HepG2 (cell line): ENCODE measurements at regions not wholly inside any gene's neighbourhood (a gene's known extent, or its start where the extent isn't known, plus 50 kb on each side); places are given as distances from the start of the nearest gene placed in this dataset.

Experiments used
- ATAC-seq: fragments of 200-7000 bp; cut with Tn5 transposase; 3 replicates; pipeline ENCODE4 v1.9.1; 2020; ENCODE audit warnings: mild to moderate bottlenecking, moderate library complexity
- BruUV-seq: library from RNA; stranded (reverse); fragments of 400-500 nt; replicated peaks from 2 replicates; lab custom pipeline; 2021; lab: Mats Ljungman, UMichigan
- CTCF ChIA-PET: fragments of 300-600 bp; formaldehyde crosslinking; extraction: SDS; loops from one replicate; lab custom pipeline; 2021; ENCODE audit warnings: low total read pairs, inconsistent platforms, low intra/inter-chr PET ratio; lab: Yijun Ruan, JAX
- POLR2A ChIA-PET: fragments of 350-600 bp; sonication (Branson Sonifier 250); formaldehyde crosslinking; loops from one replicate; lab custom pipeline; 2020; ENCODE audit warnings: antibody characterized with exemption, inconsistent platforms; lab: Yijun Ruan, JAX
- DNase-seq: peaks from one replicate; pipeline ENCODE4 v3.0.0-alpha.2; 2015; ENCODE audit warnings: low spot score
- FAIRE-seq: peaks from 3 replicates; lab custom pipeline; 2011; peaks lifted over from hg19 to GRCh38; lab: Jason Lieb, UNC
- H2AFZ ChIP-seq: one replicate; pipeline ENCODE4 v1.6.1; 2011; ENCODE audit warnings: low read length, inconsistent platforms
- H3K27ac ChIP-seq: fragments of 300-600 bp; 3 replicates; pipeline ENCODE4 v1.8.0; 2011; ENCODE audit warnings: mixed run types, mild to moderate bottlenecking, mixed read lengths, low read length, inconsistent platforms; ENCODE audit not compliant: insufficient read depth; ENCODE audit errors: extremely low read length
- H3K27me3 ChIP-seq, 2 experiments: fragments of 200-600 bp in 1 of 2; 2 replicates in 1 of 2; 3 replicates in 1 of 2; pipeline versions ENCODE4 v1.6.0 to v1.8.0; 2011; ENCODE audit warnings: low read length in 2 of 2, mild to moderate bottlenecking in 2 of 2, moderate library complexity in 2 of 2, inconsistent platforms in 1 of 2; ENCODE audit not compliant: insufficient read depth in 2 of 2, control insufficient read depth in 1 of 2
- H3K36me3 ChIP-seq, 2 experiments: fragments of 200-600 bp in 1 of 2; replicated peaks in 1 of 2; 2 replicates in 1 of 2; 3 replicates in 1 of 2; pipeline versions ENCODE4 v1.5.1 to v1.8.0; 2011; ENCODE audit warnings: low read length in 2 of 2, inconsistent platforms in 1 of 2; ENCODE audit not compliant: insufficient read depth in 2 of 2, control insufficient read depth in 1 of 2
- H3K4me1 ChIP-seq: 2 replicates; pipeline ENCODE4 v1.5.1; 2012; ENCODE audit warnings: low read length, inconsistent platforms; ENCODE audit not compliant: insufficient read depth
- H3K4me2 ChIP-seq: 2 replicates; pipeline ENCODE4 v1.6.0; 2011; ENCODE audit warnings: low read depth, low read length, inconsistent platforms
- H3K4me3 ChIP-seq, 3 experiments: fragments of 200-600 bp in 1 of 3; sonication (generic), shearing (Covaris generic) in 1 of 3; replicated peaks in 1 of 3; 2 replicates each; pipeline ENCODE4 v1.5.1; 2011 to 2016; ENCODE audit warnings: low read length in 3 of 3, inconsistent platforms in 2 of 3, low read depth in 2 of 3, mild to moderate bottlenecking in 2 of 3, control low read depth in 1 of 3, mixed read lengths in 1 of 3; ENCODE audit not compliant: insufficient read depth in 1 of 3
- H3K79me2 ChIP-seq: one replicate; pipeline ENCODE4 v1.6.1; 2011; ENCODE audit warnings: low read length, inconsistent platforms; ENCODE audit not compliant: insufficient read depth
- H3K9ac ChIP-seq: 2 replicates; pipeline ENCODE4 v1.6.0; 2011; ENCODE audit warnings: mild to moderate bottlenecking, low read depth, low read length, inconsistent platforms; ENCODE audit not compliant: insufficient read depth
- H3K9me3 ChIP-seq: 2 replicates; pipeline ENCODE4 v1.5.1; 2012; ENCODE audit warnings: mild to moderate bottlenecking, low read length
- H4K20me1 ChIP-seq: 2 replicates; pipeline ENCODE4 v1.6.0; 2011; ENCODE audit warnings: inconsistent platforms, mild to moderate bottlenecking, low read length, moderate library complexity; ENCODE audit not compliant: insufficient read depth
- CC2D1A ChIP-seq: sonication (generic); formaldehyde crosslinking; IDR thresholded peaks from 2 replicates; pipeline ENCODE4 v1.8.1; 2023; ENCODE audit warnings: mild to moderate bottlenecking, missing genetic modification reagents
- ELF1 ChIP-seq: sonication (generic); formaldehyde crosslinking; IDR thresholded peaks from 2 replicates; pipeline ENCODE4 v1.4.0; 2020; ENCODE audit warnings: missing genetic modification reagents
- FOSL1 ChIP-seq: sonication (generic); formaldehyde crosslinking; IDR thresholded peaks from 2 replicates; pipeline ENCODE4 v1.9.0; 2021; ENCODE audit warnings: missing genetic modification reagents, borderline replicate concordance
- HES4 ChIP-seq: sonication (generic); formaldehyde crosslinking; IDR thresholded peaks from 2 replicates; pipeline ENCODE4 v1.9.0; 2021; ENCODE audit warnings: mild to moderate bottlenecking, missing genetic modification reagents, borderline replicate concordance
- MTERF4 ChIP-seq: sonication (generic); formaldehyde crosslinking; IDR thresholded peaks from 2 replicates; pipeline ENCODE4 v1.8.0; 2023; ENCODE audit warnings: mild to moderate bottlenecking, missing genetic modification reagents
- NCOA2 ChIP-seq: sonication (generic); formaldehyde crosslinking; IDR thresholded peaks from 2 replicates; pipeline ENCODE4 v1.8.0; 2022; ENCODE audit warnings: inconsistent platforms
- ZFP36 ChIP-seq: fragments of 150-350 bp; IDR thresholded peaks from 2 replicates; pipeline ENCODE4 v1.6.1; 2018; ENCODE audit warnings: borderline replicate concordance, low read length, low read depth; ENCODE audit not compliant: partially characterized antibody
- ZNF224 ChIP-seq: sonication (generic); formaldehyde crosslinking; IDR thresholded peaks from 2 replicates; pipeline ENCODE4 v1.5.0; 2020; ENCODE audit warnings: mild to moderate bottlenecking, missing genetic modification reagents
- ZNF446 ChIP-seq: sonication (generic); formaldehyde crosslinking; IDR thresholded peaks from 2 replicates; pipeline ENCODE4 v1.5.0; 2020; ENCODE audit warnings: mild to moderate bottlenecking, missing genetic modification reagents
- ZNF740 ChIP-seq: sonication (generic); formaldehyde crosslinking; IDR thresholded peaks from 2 replicates; pipeline ENCODE4 v1.4.0; 2020; ENCODE audit warnings: missing genetic modification reagents
- WGBS: methylation state at CpG from one replicate; pipeline ENCODE4 v1.1.6; 2017; ENCODE audit warnings: low lambda C conversion rate; 5-methylcytosine and 5-hydroxymethylcytosine counted together
- in situ Hi-C: cut with HindIII; loops from 2 replicates; pipeline ENCODE4 v1.10.0; 2017; ENCODE audit warnings: low pct_unique_long_range_greater_than_20kb; ENCODE audit not compliant: extremely low pct_ligation_motif_present
- intact Hi-C: fragments of 100-400 bp; cut with micrococcal nuclease; formaldehyde crosslinking; loops from one replicate; pipeline ENCODE4 v1.10.0; 2022; ENCODE audit not compliant: unreplicated experiment
- TF ChIP-seq, protein P1 (sequence below): sonication (generic); formaldehyde crosslinking; IDR thresholded peaks from 2 replicates; pipeline ENCODE4 v1.5.0; 2020; ENCODE audit warnings: mild to moderate bottlenecking, missing genetic modification reagents
- TF ChIP-seq, protein P2 (sequence below): sonication (generic); formaldehyde crosslinking; IDR thresholded peaks from 2 replicates; pipeline ENCODE4 v1.4.0; 2020; ENCODE audit warnings: mild to moderate bottlenecking, missing genetic modification reagents

DNA sequence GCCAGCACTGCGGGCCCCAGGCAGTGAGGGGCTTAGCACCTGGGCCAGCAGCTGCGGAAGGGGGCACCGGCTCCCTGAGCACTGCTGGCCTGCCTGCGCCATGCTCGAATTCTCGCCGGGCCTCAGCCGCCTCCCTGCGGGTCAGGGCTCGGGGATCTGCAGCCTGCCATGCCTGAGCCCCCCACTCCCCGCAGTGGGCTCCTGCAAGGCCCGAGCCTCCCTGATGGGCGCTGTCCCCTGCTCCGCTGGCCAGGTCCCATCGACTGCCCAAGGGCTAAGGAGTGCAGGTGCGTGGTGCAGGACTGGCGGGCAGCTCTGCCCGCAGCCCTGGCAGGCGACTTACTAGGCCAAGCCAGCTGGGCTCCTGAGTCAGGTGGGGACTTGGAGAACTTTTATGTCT, 133.3 kb upstream of the LMNTD1 start:
- Histone ChIP-seq H4K20me1 (no peaks in the 10 kb centered on the region), H3K27ac (no peak overlapping the region), H3K9ac (no peak overlapping the region), H3K79me2 (no peaks in the 10 kb centered on the region), H3K27me3 (no peaks in the 10 kb centered on the region), H3K36me3 (no peaks in the 10 kb centered on the region), H2AFZ (no peak overlapping the region), H3K4me1 (no peaks in the 10 kb centered on the region), H3K4me3 (no peak overlapping the region), H3K9me3 (no peaks in the 10 kb centered on the region), H3K4me2 (no peak overlapping the region)
- intact Hi-C loops: no loop called here
- DNase-seq (no peak), ATAC-seq (no peak), FAIRE-seq (no peak)
- ChIA-PET POLR2A (no interaction called here), CTCF (no interaction called here)
- BruUV-seq: no TSS peak
- WGBS: 59% methylated on average over 13 of the region's 19 CpGs
- in situ Hi-C loops: no loop called here
- TF ChIP-seq ELF1 (no peak), FOSL1 (no peak), MTERF4 (no peak), ZFP36 (no peak), ZNF224 (no peak), NCOA2 (CRISPR knock-in tag) (no peak), HES4 (CRISPR knock-in tag) (no peak), CC2D1A (no peak), ZNF446 (CRISPR knock-in tag) (no peak), ZNF740 (CRISPR knock-in tag) (no peak)
- TF ChIP-seq, protein P1, sequence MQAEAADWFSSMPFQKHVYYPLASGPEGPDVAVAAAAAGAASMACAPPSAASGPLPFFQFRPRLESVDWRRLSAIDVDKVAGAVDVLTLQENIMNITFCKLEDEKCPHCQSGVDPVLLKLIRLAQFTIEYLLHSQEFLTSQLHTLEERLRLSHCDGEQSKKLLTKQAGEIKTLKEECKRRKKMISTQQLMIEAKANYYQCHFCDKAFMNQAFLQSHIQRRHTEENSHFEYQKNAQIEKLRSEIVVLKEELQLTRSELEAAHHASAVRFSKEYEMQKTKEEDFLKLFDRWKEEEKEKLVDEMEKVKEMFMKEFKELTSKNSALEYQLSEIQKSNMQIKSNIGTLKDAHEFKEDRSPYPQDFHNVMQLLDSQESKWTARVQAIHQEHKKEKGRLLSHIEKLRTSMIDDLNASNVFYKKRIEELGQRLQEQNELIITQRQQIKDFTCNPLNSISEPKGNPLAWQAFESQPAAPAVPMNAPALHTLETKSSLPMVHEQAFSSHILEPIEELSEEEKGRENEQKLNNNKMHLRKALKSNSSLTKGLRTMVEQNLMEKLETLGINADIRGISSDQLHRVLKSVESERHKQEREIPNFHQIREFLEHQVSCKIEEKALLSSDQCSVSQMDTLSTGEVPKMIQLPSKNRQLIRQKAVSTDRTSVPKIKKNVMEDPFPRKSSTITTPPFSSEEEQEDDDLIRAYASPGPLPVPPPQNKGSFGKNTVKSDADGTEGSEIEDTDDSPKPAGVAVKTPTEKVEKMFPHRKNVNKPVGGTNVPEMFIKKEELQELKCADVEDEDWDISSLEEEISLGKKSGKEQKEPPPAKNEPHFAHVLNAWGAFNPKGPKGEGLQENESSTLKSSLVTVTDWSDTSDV (CRISPR knock-in tag): no peak
- TF ChIP-seq, protein P2, sequence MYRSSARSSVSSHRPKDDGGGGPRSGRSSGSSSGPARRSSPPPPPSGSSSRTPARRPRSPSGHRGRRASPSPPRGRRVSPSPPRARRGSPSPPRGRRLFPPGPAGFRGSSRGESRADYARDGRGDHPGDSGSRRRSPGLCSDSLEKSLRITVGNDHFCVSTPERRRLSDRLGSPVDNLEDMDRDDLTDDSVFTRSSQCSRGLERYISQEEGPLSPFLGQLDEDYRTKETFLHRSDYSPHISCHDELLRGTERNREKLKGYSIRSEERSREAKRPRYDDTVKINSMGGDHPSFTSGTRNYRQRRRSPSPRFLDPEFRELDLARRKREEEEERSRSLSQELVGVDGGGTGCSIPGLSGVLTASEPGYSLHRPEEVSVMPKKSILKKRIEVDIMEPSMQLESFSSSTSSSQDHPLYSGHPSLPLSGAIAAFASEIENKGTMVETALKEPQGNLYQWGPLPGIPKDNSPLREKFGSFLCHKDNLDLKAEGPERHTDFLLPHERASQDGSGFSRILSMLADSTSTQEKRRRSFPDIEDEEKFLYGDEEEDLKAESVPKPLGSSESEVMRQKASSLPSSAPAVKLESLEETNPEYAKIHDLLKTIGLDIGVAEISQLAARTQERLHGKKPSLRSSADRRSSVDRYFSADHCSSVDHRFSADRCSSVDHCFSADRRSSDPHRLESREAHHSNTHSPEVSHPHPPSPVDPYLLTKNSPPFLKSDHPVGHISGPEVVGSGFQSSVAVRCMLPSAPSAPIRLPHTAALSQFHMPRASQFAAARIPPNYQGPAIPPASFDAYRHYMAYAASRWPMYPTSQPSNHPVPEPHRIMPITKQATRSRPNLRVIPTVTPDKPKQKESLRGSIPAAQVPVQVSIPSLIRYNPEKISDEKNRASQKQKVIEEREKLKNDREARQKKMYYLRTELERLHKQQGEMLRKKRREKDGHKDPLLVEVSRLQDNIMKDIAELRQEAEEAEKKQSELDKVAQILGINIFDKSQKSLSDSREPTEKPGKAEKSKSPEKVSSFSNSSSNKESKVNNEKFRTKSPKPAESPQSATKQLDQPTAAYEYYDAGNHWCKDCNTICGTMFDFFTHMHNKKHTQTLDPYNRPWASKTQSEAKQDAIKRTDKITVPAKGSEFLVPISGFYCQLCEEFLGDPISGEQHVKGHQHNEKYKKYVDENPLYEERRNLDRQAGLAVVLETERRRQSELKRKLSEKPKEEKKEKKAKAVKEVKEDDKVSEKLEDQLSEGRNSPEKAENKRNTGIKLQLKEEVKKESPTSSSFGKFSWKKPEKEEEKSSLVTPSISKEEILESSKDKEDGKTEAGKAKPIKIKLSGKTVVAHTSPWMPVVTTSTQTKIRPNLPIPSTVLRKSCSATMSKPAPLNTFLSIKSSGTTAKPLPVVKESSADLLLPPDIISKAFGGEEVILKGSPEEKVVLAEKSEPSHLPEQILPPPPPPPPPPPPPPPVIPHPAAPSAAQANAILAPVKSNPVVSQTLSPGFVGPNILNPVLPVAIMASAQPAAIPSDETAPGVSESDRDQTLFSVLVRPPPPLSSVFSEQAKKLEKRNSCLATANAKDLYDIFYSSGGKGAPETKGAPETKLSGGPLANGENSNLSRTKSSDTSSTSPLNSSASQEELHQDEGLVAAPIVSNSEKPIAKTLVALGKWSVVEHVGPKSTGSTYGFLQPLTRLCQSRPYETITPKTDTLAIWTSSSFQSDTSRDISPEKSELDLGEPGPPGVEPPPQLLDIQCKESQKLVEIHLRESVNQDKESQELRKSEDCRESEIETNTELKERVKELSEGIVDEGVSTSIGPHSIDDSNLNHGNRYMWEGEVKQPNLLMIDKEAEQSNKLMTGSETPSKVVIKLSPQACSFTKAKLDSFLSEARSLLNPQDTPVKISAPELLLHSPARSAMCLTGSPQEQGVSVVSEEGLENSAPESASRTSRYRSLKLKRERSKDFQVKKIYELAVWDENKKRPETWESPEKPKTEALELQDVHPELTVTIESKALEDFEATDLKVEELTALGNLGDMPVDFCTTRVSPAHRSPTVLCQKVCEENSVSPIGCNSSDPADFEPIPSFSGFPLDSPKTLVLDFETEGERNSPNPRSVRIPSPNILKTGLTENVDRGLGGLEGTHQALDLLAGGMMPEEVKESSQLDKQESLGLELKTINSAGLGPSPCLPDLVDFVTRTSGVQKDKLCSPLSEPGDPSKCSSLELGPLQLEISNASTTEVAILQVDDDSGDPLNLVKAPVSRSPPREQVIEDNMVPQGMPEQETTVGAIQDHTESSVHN: no peak
